GM19463 (cell line): ENCODE measurements at regions not wholly inside any gene's neighbourhood (a gene's known extent, or its start where the extent isn't known, plus 50 kb on each side); places are given as distances from the start of the nearest gene placed in this dataset.
"Not testable (repeated sequence)": the region's sequence is repeated elsewhere in the genome, so short reads cannot be mapped to it uniquely, and the experiment has no call there.

Experiments used
- ATAC-seq: cut with Tn5 transposase; IDR thresholded peaks from one replicate; pipeline ENCODE4 v1.9.1; 2021; ENCODE audit warnings: mild to moderate bottlenecking, moderate library complexity; ENCODE audit not compliant: unreplicated experiment

- ATAC-seq: no peak
Measured at GRCh38 chr12:74235342-74235741, 302.3 kb upstream of the ATXN7L3B start.

GRCh38 chr12:74241341-74241740 lies 296.3 kb upstream of the ATXN7L3B start:
- ATAC-seq: no peak

DNA sequence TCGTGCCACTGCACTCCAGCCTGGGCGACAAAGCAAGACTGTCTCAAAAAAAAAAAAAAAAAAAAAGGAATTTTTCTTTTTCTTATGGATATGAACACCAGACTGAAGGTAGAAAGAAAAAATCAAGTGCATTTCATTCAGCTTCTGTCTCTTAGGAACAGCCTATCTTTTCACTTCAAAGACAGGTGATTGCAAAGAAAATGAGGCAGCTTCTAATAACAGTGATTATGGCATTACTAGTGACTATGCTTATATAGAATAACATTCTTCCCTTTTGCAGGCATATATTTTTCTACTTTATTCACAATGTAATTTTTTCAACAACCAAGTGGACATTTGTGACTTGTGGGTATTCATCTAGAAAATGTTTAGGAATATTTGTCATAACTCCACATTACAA lies 295.5 kb upstream of the ATXN7L3B start:
- no peak for ATAC-seq

- ATAC-seq: no peak
Measured at GRCh38 chr12:74245458-74245857, 292.2 kb upstream of the ATXN7L3B start.

DNA sequence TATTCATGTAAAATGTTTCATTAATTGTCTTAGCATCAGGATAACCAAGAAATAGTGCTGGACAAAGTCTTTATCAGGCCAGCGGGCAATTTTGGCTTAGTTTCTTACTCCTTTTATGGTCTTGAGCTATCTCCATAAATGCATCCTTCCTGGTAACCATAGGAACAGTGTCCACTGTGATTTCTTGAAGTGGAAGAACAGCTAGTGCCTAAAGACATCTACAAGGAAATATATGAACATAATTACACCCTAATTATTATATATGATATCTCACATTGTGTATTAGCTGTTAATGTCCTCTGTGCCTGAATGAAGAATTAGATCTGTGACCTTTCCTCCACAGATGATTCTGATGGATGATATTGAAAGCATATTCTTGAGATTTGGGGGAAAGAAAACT lies 286.7 kb upstream of the ATXN7L3B start:
- ATAC-seq: no peak

DNA sequence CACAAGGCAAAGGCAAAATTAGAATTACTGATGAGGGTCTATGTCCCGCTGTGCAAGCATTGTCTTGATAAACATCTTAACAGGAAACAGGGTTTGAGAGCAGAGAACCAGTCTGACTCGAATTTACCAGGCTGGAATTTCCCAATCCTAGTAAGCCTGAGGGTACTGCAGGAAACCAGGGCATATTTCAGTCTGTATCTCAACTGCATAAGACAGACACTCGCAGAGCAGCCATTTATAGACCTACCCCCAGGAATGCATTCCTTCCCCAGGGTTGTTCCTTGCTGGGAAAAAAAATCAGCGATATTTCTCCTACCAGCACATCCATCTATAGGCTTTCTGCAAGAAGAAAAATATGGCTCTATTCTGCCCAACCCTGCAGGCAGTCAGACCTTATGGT lies 283.8 kb upstream of the ATXN7L3B start:
- ATAC-seq: not testable (repeated sequence)

DNA sequence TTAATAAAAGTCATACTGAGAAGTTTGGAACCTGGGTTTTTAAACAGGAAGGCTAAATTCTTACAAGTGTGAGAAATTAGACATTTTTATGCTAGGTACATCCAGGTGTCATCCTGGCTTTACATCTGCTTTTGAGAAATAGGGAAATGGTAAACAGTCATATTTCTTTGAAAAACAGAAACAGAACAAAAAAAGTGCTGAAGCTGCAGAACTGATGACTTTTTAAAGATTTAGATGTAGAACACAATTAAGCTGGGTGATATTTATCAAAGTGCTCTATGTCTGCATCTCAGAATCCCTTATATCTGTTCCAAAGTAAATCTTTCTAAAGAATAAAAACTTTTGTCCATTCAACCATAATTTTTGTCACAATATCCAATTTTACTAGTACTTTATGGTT lies 282.9 kb upstream of the ATXN7L3B start:
- no peak for ATAC-seq

DNA sequence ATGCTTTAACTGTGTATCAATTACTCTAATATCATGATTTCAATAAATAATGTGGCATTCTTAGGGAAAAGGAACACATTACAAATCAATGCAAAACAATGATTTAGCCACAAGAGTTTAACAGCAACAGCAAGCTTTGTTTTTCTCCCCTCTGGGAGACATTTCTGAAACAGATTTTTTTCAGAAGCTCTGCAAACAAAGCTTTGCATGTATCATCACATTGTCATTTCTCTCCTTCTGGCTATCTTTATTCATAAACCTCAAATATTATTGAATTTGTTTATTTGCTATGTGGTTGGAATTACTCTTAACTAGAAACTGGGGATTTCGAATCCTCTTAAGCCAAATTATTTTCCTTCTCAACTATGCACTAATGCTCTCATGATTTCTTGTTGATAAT lies 278.4 kb upstream of the ATXN7L3B start:
- no peak for ATAC-seq

GRCh38 chr12:74264692-74265091 lies 272.9 kb upstream of the ATXN7L3B start:
- no peak for ATAC-seq

GRCh38 chr12:74269355-74269754 lies 268.3 kb upstream of the ATXN7L3B start:
- ATAC-seq: not testable (repeated sequence)

DNA sequence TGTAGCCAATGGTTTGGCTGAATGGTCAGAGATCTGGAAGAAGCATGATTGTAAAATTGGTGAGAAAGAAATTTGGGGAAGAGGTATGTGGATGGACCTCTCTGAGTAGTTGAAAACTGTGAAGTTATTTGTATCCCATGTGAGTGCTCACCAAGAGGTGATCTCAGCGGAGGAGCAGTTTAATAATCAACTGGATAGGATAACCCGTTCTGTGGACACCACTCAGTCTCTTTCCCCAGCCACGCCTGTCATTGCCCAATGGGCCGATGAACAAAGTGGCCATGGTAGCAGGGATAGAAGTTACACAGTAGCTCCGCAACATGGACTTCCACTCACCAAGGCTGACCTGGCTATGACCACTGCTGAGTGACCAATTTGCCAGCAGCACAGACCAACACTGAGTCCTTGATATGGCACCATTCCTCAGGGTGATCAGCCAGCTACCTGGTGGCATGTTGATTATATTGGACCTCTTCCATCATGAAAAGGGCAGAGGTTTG lies 257.4 kb upstream of the ATXN7L3B start:
- ATAC-seq: no peak

GRCh38 chr12:74281401-74282180 lies 256.0 kb upstream of the ATXN7L3B start:
- not testable (repeated sequence) for ATAC-seq

GRCh38 chr12:74283646-74284045 lies 254.0 kb upstream of the ATXN7L3B start:
- ATAC-seq: no peak

DNA sequence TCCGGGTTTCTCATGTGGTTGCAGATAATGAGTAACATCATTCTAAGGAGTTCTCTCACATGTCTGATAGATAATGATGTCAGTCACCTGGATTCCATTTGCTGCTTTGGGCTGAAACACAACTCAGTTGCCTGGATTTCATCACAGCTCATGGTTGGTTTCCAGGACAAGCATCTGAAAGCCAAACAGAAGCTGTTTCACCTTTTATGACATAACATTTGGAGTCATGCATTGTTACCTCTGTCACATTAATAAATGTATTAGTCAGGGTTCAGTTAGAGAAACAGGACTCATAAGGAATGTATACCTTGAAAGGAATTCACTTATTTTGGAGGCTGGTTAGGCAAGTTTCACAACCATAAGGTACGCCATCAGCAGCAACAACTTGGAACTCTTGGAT lies 251.9 kb upstream of the ATXN7L3B start:
- ATAC-seq: no peak

- no peak for ATAC-seq
Measured at GRCh38 chr12:74286254-74286653, 251.4 kb upstream of the ATXN7L3B start.

DNA sequence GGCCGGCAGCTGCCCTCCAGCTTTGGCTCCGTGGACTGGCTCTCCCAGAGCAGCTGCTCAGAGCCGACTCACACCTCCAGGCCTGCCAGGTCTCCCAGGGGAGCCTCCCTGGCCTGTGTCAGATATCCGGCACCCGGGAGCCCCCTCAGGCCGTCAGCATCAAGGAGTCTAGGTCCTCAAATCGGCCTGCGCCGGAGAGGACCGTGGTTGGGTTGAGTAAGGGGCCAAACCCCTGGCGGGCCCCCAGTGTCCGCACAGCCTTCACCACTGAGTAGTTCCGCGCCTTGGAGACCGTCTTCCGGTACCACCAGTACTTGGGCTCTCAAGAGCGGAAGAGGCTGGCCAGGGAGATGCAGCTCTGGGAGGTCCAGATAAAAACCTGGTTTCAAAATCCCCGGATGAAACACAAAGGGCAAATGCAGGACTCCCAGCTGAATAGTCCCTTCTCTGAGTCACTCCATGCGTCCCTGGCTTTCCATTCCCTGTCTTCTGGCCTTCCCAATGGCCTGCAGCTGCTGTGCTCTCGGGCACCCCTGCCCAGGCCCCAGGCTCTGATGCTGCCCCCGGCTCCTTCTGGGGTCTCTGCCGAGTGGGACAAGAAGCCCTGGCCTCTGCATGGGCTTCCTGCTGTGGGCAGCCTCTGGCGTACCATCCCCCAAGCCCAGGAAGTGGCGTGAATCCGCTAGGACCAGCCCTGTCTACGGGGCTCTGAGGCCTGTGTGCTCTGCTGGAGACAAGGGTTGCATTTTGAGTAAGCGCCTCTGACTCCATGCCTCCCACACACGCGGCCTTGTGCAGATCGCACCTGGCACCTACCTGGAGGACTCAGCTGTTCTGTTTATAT lies 245.1 kb upstream of the ATXN7L3B start:
- ATAC-seq: no peak

- no peak for ATAC-seq
Measured at GRCh38 chr12:74293689-74294131, 243.9 kb upstream of the ATXN7L3B start.

GRCh38 chr12:74317078-74317601 lies 220.5 kb upstream of the ATXN7L3B start:
- ATAC-seq: no peak

- ATAC-seq: no peak
Measured at GRCh38 chr12:74317741-74318140, 219.9 kb upstream of the ATXN7L3B start.

DNA sequence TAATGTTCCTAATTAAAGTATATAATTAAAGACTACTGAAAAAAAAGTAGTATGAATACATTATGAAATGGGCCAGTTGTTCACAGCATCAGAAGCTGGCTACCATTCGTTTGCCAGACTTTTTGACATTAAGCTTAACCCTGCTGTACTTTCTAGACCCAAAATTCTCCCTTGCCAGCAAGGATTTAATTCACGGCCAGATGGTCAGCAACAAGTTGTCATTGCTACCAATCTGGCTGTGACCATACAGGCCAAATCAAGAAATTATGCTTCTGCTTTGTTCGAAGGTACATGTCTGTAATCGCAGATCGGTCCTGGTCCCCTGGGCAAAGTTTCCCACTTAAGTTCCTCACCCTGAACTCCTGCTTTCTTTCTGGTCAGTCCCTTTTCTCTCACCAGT lies 217.7 kb upstream of the ATXN7L3B start:
- ATAC-seq: no peak

DNA sequence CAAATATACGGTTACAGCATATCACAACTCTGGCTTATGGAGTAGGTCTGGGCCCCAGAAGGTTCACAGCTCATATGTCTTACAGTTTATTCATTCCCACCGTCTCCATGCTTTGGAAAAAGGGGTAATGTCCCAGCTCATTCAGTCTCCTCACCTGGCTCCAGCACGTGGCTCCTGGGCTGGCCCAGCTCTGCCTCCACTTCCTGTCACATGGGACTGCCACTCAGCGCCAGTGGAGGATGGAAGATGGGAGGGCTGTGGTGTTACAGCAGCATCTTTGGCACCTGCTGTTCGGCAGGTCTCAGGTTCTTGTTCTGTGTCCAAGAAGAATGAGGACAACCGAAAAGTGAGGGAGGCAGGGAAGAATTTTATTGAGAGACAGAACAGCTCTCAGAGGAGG lies 216.3 kb upstream of the ATXN7L3B start:
- ATAC-seq: no peak

GRCh38 chr12:74322792-74323191 lies 214.8 kb upstream of the ATXN7L3B start:
- no peak for ATAC-seq
